Gastrocnemius medialis (tissue), 4 donors: ENCODE measurements at regions not wholly inside any gene's neighbourhood (a gene's known extent, or its start where the extent isn't known, plus 50 kb on each side); places are given as distances from the start of the nearest gene placed in this dataset.

Experiments
- ATAC-seq, 2 donors: fragments of 150-250 bp; one replicate each; pipeline ENCODE4 v1.9.1; 2016
- DNase-seq, 2 donors: peaks; one replicate each; pipeline ENCODE4 v3.0.0-alpha.2; 2019
- H3K27ac ChIP-seq, 4 donors: fragments of 200-600 bp; sonication (generic); 1 replicate in 1 of 4; 2 replicates in 3 of 4; pipeline ENCODE4 v1.5.1; 2016 to 2018; ENCODE audit warnings: mild to moderate bottlenecking in 2 of 4, moderate library complexity in 1 of 4
- H3K27me3 ChIP-seq, 3 donors: fragments of 200-600 bp; sonication (generic) in 2 of 3; 1 replicate in 1 of 3; 2 replicates in 2 of 3; pipeline versions ENCODE4 v1.5.1 to v1.6.0; 2016 to 2019; ENCODE audit warnings: mild to moderate bottlenecking in 1 of 3, moderate library complexity in 1 of 3
- H3K36me3 ChIP-seq, 2 donors: fragments of 200-600 bp; sonication (generic) in 1 of 2; one replicate each; pipeline ENCODE4 v1.5.1; 2017 to 2018
- H3K4me1 ChIP-seq, 2 donors: fragments of 200-600 bp; sonication (generic) in 1 of 2; one replicate each; pipeline ENCODE4 v1.5.1; 2016 to 2017; ENCODE audit warnings: mild to moderate bottlenecking in 2 of 2
- H3K4me3 ChIP-seq, 4 donors: fragments of 200-600 bp; sonication (generic) in 3 of 4; 1 replicate in 1 of 4; 2 replicates in 3 of 4; pipeline ENCODE4 v1.5.1; 2016 to 2019; ENCODE audit warnings: mild to moderate bottlenecking in 2 of 4
- H3K9me3 ChIP-seq, 3 donors: fragments of 200-600 bp; sonication (generic) in 2 of 3; 1 replicate in 1 of 3; 2 replicates in 2 of 3; pipeline ENCODE4 v1.5.1; 2016 to 2019
- POLR2A ChIP-seq, 2 donors: fragments of 450-650 bp; IDR thresholded peaks; one replicate each; pipeline ENCODE4 v1.6.1; 2017; ENCODE audit warnings: antibody characterized with exemption in 2 of 2, mild to moderate bottlenecking in 2 of 2, moderate library complexity in 2 of 2
- in situ Hi-C, 4 donors: fragments of 200-750 bp; cut with MboI; loops; one replicate each; pipeline versions ENCODE4 v1.15.0 to v1.8.0; 2017; ENCODE audit warnings: low sequenced_read_pairs in 4 of 4
- intact Hi-C: fragments of 100-400 bp; cut with DNase I; formaldehyde crosslinking; loops from one replicate; pipeline ENCODE4 v1.15.1; 2023; ENCODE audit warnings: low total_unique reads
- TF ChIP-seq, protein P1 (sequence below), 5 experiments: fragments of 450-650 bp in 3 of 5; fragments of 200-600 bp in 2 of 5; sonication (generic) in 2 of 5; IDR thresholded peaks in 4 of 5; conservative IDR thresholded peaks in 1 of 5; 1 replicate in 4 of 5; 2 replicates in 1 of 5; pipeline ENCODE4 v1.5.1; 2016 to 2019; ENCODE audit warnings: antibody characterized with exemption in 5 of 5, mild to moderate bottlenecking in 3 of 5, moderate library complexity in 3 of 5

DNA sequence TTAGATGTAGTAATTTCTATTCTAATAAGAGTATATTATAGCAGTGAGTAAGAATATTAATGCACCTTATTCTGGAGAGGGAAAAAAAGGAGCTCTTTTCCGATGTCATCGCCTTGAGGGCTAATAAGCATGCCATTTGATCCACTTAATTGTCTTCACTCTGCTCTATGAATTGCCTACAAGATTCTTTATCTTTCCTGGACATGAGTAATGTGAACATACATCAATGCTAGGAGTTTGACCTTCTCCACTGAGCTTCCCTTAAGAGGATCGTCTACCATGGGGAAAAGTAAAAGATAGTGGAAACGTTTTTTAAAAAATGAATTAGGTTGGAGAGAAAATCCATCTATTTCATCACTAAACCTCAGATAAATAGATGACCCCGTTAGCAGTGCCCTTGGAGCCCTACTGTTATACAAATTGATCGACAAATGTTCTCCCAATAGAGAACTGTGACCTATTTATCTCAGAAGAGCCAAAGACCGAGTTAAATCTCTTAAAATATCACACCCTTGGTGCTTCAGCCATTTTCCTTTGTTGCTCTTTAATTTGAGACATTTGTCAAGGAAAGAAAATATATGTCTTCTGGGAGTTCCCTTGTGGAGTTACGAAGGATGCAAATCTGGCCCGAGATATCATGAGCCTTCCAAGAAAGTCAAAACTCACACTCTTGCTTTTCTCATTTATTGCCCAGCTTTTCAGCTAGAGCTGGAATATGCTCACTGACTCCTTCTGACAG is 898.5 kb downstream of the KCNJ2 start:
- intact Hi-C loops (no loop called here), in situ Hi-C loops (no loop called here)
- Histone ChIP-seq H3K4me1 (no peaks in the 10 kb centered on the region), H3K27me3 (no peaks in the 10 kb centered on the region), H3K4me3 (no peak overlapping the region), H3K36me3 (no peaks in the 10 kb centered on the region), H3K27ac (no peak overlapping the region), H3K9me3 (no peaks in the 10 kb centered on the region)
- no peak for DNase-seq
- no peak for ATAC-seq
- TF ChIP-seq, protein P1, sequence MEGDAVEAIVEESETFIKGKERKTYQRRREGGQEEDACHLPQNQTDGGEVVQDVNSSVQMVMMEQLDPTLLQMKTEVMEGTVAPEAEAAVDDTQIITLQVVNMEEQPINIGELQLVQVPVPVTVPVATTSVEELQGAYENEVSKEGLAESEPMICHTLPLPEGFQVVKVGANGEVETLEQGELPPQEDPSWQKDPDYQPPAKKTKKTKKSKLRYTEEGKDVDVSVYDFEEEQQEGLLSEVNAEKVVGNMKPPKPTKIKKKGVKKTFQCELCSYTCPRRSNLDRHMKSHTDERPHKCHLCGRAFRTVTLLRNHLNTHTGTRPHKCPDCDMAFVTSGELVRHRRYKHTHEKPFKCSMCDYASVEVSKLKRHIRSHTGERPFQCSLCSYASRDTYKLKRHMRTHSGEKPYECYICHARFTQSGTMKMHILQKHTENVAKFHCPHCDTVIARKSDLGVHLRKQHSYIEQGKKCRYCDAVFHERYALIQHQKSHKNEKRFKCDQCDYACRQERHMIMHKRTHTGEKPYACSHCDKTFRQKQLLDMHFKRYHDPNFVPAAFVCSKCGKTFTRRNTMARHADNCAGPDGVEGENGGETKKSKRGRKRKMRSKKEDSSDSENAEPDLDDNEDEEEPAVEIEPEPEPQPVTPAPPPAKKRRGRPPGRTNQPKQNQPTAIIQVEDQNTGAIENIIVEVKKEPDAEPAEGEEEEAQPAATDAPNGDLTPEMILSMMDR (IDR thresholded peaks at IDR 0.05 in 4 of 5, conservative IDR thresholded peaks at IDR 0.05 in 1 of 5), result no peak
- TF ChIP-seq POLR2A (IDR thresholded peaks at IDR 0.05), result no peak

DNA sequence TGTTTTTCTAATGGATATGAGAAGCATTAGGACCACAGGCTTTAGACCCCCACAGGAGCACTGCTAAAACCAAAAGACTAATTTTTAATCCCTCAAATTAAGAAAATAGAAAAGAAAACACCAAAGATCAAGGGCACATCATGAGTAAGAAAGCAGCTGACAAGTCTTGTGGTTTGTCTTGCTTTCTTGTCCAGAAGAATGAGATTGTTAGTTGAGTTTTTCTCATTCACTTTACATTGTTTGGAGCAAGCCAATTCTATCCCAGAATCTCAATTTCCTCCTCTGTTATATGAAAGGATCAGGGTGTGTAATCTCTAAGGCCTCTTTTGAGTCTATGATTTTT is 899.0 kb downstream of the KCNJ2 start:
- Histone ChIP-seq H3K27me3 (no peaks in the 10 kb centered on the region), H3K36me3 (no peaks in the 10 kb centered on the region), H3K9me3 (no peaks in the 10 kb centered on the region), H3K4me1 (no peaks in the 10 kb centered on the region), H3K27ac (no peak overlapping the region), H3K4me3 (no peak overlapping the region)
- in situ Hi-C loops, result no loop called here
- intact Hi-C loops, result no loop called here
- DNase-seq (no peak), ATAC-seq (no peak)
- TF ChIP-seq, protein P1 (IDR thresholded peaks at IDR 0.05 in 4 of 5, conservative IDR thresholded peaks at IDR 0.05 in 1 of 5), result no peak
- no peak for TF ChIP-seq POLR2A (IDR thresholded peaks at IDR 0.05)

- in situ Hi-C loops (no loop called here), intact Hi-C loops (no loop called here)
- DNase-seq (no peak), ATAC-seq (no peak)
- H3K4me1 ChIP-seq, result no peaks in the 10 kb centered on the region
- H3K9me3 ChIP-seq, result no peaks in the 10 kb centered on the region
- no peak overlapping the region for H3K4me3 ChIP-seq
- no peaks in the 10 kb centered on the region for H3K36me3 ChIP-seq
- H3K27me3 ChIP-seq, result no peaks in the 10 kb centered on the region
- H3K27ac ChIP-seq, result no peak overlapping the region
- TF ChIP-seq, protein P1 (IDR thresholded peaks at IDR 0.05 in 4 of 5, conservative IDR thresholded peaks at IDR 0.05 in 1 of 5), result no peak
- TF ChIP-seq POLR2A (IDR thresholded peaks at IDR 0.05), result no peak
Observed at GRCh38 chr17:71071041-71071440, 901.7 kb downstream of the KCNJ2 start.

- H3K36me3 ChIP-seq, result no peaks in the 10 kb centered on the region
- ATAC-seq, result no peak
Observed at GRCh38 chr17:71071837-71072236, 902.5 kb downstream of the KCNJ2 start.

More at GRCh38 chr17:71071837-71072236, 902.5 kb downstream of the KCNJ2 start:
- no peaks in the 10 kb centered on the region for H3K4me1 ChIP-seq
- DNase-seq, result no peak
- no peak overlapping the region for H3K27ac ChIP-seq
- H3K4me3 ChIP-seq, result no peak overlapping the region
- TF ChIP-seq, protein P1 (IDR thresholded peaks at IDR 0.05 in 4 of 5, conservative IDR thresholded peaks at IDR 0.05 in 1 of 5), result no peak
- TF ChIP-seq POLR2A (IDR thresholded peaks at IDR 0.05), result no peak
- in situ Hi-C loops, result no loop called here
- H3K27me3 ChIP-seq, result no peaks in the 10 kb centered on the region
- intact Hi-C loops, result no loop called here
- no peaks in the 10 kb centered on the region for H3K9me3 ChIP-seq
